ENCODE measurements at regions not wholly inside any gene's neighbourhood (a gene's known extent, or its start where the extent isn't known, plus 50 kb on each side); places are given as distances from the start of the nearest gene placed in this dataset.

DNA sequence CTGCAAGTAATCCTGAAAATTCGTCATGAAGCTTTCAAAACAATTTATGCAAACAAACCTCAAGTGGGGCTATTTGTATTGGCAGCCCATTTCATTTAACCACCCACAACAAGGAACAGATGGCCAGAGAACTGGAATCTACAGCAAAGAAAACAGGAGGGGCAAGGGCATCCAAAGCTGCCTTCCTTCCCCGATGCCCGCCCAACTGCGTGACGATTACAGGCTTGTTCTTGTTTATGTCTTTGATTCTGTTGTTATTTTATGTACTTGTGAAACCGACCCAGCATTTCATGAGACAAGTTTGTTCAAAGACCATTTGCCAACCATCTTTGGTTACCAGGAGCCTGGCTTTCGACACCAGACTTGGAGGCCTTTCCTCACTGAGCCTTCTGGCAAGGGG is 59.1 kb upstream of the IRX6 start:
- H3K4me3 ChIP-seq (ENCODE audit: low read depth, low read length): no peak overlapping the region
- TF ChIP-seq, protein P1, sequence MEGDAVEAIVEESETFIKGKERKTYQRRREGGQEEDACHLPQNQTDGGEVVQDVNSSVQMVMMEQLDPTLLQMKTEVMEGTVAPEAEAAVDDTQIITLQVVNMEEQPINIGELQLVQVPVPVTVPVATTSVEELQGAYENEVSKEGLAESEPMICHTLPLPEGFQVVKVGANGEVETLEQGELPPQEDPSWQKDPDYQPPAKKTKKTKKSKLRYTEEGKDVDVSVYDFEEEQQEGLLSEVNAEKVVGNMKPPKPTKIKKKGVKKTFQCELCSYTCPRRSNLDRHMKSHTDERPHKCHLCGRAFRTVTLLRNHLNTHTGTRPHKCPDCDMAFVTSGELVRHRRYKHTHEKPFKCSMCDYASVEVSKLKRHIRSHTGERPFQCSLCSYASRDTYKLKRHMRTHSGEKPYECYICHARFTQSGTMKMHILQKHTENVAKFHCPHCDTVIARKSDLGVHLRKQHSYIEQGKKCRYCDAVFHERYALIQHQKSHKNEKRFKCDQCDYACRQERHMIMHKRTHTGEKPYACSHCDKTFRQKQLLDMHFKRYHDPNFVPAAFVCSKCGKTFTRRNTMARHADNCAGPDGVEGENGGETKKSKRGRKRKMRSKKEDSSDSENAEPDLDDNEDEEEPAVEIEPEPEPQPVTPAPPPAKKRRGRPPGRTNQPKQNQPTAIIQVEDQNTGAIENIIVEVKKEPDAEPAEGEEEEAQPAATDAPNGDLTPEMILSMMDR (IDR thresholded peaks at IDR 0.05; ENCODE audit: insufficient read depth, low read depth, low read length): no peak
- peak; percentile 5 for DNase-seq (ENCODE audit: low read depth)

DNA sequence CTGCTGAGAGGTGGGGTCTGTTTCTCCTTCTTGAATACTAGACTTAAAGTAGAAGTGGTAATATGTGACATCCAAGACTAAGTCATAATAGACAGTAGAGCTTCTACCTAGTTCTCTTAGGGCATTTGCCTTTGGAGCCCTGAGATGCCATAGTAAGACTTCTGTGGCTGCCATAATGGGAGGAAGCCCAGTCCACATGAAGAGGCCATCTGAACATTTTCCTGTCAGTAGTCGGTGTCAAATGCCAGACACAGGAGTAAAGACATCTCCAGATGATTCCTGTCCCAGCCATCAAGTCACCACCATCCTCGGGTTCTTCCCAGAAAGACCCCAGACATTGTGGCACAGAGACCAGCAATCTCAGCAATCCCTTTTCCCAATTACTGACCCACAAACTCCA is 58.1 kb upstream of the IRX6 start:
- H3K4me3 ChIP-seq (ENCODE audit: low read depth, low read length): no peak overlapping the region
- TF ChIP-seq, protein P1 (IDR thresholded peaks at IDR 0.05; ENCODE audit: insufficient read depth, low read depth, low read length): no peak
- no peak for DNase-seq (ENCODE audit: low read depth)

DNA sequence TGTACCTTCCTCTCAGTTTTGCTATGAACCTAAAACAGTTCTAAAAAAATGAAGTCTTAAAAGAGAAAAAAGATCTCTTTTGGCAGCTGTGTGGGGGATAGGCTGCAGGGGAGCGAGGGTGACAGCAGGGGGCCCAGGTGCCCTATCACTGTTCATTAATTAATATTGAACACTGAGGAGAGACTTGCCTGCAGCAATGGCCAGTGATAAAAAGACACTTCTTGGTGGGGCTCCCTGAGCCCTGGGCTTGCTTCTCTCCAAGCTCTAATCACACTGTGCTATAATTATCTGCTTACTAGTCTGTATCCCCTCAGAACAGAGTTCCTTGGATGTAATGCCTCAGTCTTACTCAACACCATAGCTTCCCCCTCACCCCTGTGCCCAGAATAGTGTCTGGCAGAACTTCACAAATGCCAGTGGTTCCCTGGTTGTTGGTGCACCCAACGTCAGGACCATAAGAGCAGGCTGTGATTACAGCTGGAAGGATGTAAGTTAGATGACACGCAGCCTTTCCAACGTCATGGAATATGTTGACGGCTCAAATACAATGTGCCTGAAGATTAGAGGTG is 52.0 kb upstream of the IRX6 start:
- TF ChIP-seq, protein P1 (IDR thresholded peaks at IDR 0.05; ENCODE audit: insufficient read depth, low read depth, low read length): no peak
- DNase-seq (ENCODE audit: low read depth): no peak
- no peak overlapping the region for H3K4me3 ChIP-seq (ENCODE audit: low read depth, low read length)

DNA sequence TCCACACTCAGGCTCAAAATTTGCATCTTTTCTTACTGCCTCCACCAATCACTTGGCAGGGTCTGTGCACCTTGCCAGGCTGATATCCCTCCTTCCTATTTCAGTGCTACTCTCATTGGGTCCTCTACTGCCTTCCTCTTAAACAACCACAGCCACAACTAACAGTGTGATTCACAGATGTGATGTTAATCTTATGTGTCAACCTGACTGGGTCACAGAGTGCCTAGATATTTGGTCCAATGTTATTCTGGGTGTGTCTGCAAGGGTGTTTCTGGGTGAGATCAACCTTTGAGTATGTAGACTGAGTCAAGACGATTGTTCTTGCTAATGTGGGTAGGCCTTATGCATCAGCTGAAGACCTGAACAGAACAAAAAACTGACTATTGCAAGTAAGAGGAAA is 51.3 kb upstream of the IRX6 start:
- TF ChIP-seq, protein P1 (IDR thresholded peaks at IDR 0.05; ENCODE audit: insufficient read depth, low read depth, low read length): no peak
- no peak for DNase-seq (ENCODE audit: low read depth)
- no peak overlapping the region for H3K4me3 ChIP-seq (ENCODE audit: low read depth, low read length)

DNA sequence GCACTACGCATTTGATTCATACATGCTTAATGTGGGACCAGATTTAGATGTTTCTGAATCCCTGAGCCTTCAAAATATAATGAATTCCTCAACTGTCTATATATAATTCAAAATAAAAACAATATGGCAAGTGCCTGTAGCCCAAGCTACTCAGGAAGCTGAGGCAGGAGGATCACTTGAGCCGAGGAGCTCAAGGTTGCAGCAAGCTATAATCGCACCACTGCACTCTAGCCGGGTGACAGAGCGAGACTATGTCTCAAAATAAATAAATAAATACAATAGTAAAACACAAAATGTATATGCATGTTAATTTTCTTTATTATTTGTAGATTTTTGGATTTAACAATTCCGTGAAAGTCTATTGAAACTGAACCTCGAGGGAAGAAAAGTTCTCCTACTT is 50.6 kb upstream of the IRX6 start:
- no peak for DNase-seq (ENCODE audit: low read depth)
- no peak overlapping the region for H3K4me3 ChIP-seq (ENCODE audit: low read depth, low read length)
- TF ChIP-seq, protein P1 (IDR thresholded peaks at IDR 0.05; ENCODE audit: insufficient read depth, low read depth, low read length): no peak

DNA sequence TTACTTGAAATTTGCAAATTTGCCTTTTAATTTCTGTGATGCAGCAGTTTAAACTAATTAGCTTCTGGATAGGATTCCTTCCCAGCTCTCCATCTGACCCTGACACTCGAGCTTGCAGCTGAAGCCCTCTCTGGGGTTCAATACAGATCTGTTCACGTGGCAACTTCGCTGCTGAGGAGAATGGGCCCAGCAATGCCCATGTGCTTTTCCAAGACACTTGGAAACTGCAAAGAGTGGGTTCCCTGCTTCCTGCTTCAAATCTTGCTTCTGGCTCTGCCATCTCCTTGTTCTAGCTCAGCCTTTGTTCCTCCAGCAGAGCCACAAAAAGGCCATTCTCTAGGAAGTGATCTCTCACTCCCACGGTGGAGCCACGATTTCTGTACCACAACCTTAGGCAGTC is 50.0 kb upstream of the IRX6 start:
- DNase-seq (ENCODE audit: low read depth): no peak
- TF ChIP-seq, protein P1 (IDR thresholded peaks at IDR 0.05; ENCODE audit: insufficient read depth, low read depth, low read length): no peak
- H3K4me3 ChIP-seq (ENCODE audit: low read depth, low read length): no peak overlapping the region

Data from fibroblast of villous mesenchyme (primary cell).